Fibroblast of the aortic adventitia (primary cell): ENCODE measurements at regions not wholly inside any gene's neighbourhood (a gene's known extent, or its start where the extent isn't known, plus 50 kb on each side); places are given as distances from the start of the nearest gene placed in this dataset.

Experiments
- DNase-seq: peaks from one replicate; pipeline ENCODE4 v3.0.0-alpha.2; 2010; ENCODE audit warnings: low read depth
- H3K4me3 ChIP-seq: 2 replicates; pipeline ENCODE4 v1.5.1; 2011; ENCODE audit warnings: low read depth, mild to moderate bottlenecking, control low read depth, low read length, moderate library complexity
- CTCF ChIP-seq: IDR thresholded peaks from 2 replicates; pipeline ENCODE4 v1.5.1; 2011; ENCODE audit warnings: mild to moderate bottlenecking, low read length, control low read depth, inconsistent platforms; ENCODE audit not compliant: insufficient read depth

GRCh38 chr18:55999641-56000040 lies 411.6 kb upstream of the TCF4 start:
- peak; percentile 65 for DNase-seq
- no peak overlapping the region for H3K4me3 ChIP-seq
- no peak for TF ChIP-seq CTCF

DNA sequence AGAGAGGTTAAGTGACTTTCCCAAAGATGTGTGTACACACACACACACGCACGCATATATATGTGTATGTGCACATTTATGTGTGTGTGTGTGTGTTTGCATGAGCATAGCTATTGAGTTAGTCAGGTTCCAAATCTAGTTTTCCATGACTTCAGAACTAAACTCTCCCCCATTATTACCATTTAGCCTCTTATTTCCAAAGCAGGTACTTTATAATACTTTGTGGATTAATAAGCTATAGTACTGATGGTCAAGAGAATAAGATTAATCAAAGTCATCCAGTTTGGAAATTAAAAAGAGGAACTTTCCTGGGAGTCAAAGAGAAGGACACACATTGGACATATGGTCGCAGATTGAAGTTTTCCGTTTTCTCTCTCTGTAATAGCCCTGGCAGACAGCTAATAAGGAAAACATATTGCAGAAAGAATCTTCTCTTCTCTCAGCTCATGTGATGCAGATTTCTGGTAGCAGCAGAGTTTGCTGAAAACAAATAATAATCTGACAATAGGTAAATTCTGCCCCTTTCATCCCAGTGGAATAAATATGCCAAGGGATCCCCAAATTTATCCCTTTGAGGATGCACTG lies 410.9 kb upstream of the TCF4 start:
- no peak for DNase-seq
- H3K4me3 ChIP-seq, result no peak overlapping the region
- TF ChIP-seq CTCF, result no peak

- DNase-seq, result peak; percentile 46
- H3K4me3 ChIP-seq, result no peak overlapping the region
- TF ChIP-seq CTCF, result no peak
These were observed 410.1 kb upstream of the TCF4 start for GRCh38 chr18:55998071-55998522.

DNA sequence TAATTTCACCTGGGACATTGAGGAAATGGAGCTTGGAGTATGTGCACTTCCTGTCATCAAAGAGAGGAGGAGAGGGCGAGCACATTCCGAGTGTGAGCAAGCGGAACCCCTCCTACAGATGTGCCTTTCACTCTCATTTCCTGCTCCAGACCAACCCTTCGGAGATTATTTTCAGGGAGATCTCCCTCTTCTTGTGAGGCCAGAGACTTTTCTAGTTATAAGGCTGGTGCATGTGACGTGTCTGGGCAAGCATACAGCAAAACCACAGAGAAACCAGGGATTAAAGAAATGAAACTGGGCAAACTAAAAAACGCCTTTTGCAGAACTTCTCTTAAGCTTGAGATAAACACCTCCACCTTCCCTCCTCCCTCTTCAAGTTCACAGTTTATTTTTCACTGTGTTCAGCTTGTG lies 409.2 kb upstream of the TCF4 start:
- TF ChIP-seq CTCF, result no peak
- peak; percentile 22 for DNase-seq
- H3K4me3 ChIP-seq, result no peak overlapping the region

DNA sequence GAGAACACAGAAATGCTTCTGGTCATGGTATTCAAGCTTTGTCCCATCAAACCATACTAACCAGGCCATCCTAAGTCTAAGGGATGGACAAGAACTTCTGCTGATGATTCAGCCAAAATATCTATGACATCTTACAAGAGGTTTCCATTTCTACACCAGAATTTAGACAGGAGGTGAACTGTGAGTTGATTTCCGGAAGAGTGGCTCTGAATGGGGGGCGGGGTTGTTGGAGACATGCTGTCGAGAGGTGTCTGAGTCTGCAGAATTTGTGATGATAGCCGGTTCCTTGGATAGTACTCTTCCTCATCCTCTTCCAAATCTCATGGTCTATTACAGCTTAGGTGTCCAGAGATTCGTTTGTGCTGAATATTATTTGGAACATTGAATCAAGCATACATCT lies 408.7 kb upstream of the TCF4 start:
- DNase-seq, result no peak
- H3K4me3 ChIP-seq, result no peak overlapping the region
- TF ChIP-seq CTCF, result no peak

GRCh38 chr18:55990186-55990585 lies 402.2 kb upstream of the TCF4 start:
- DNase-seq, result no peak
- no peak overlapping the region for H3K4me3 ChIP-seq
- TF ChIP-seq CTCF, result no peak

DNA sequence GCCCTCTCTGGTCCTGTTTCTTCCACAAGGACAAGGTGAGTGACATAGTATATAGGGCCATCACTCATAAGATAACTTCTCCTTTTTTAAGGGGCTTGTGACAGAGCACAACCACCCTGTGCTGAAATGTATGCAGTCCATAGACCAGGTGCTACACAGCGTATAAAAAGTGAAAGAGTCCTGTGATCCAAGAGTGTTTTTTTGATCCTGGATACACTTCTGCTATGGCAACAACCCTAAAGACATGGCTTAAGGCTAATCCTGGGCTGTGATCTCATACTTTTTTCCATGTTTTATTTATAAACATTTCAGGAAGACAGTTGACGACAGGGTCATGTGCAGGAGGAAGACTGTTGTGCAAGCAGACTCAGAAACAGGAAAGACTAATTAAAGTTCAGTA lies 400.5 kb upstream of the TCF4 start:
- TF ChIP-seq CTCF, result no peak
- H3K4me3 ChIP-seq, result no peak overlapping the region
- DNase-seq, result no peak
